Thyroid gland (tissue), 4 donors: ENCODE measurements at regions not wholly inside any gene's neighbourhood (a gene's known extent, or its start where the extent isn't known, plus 50 kb on each side); places are given as distances from the start of the nearest gene placed in this dataset.

Source experiments
- CTCF ChIP-seq, 6 experiments: fragments of 200-600 bp in 3 of 6; fragments of 450-650 bp in 3 of 6; sonication (generic) in 3 of 6; IDR thresholded peaks; one replicate each; pipeline ENCODE4 v1.5.1; 2016 to 2019; ENCODE audit warnings: antibody characterized with exemption in 6 of 6, mild to moderate bottlenecking in 2 of 6, inconsistent platforms in 1 of 6, moderate library complexity in 1 of 6
- POLR2A ChIP-seq, 2 donors: fragments of 450-650 bp; IDR thresholded peaks; one replicate each; pipeline ENCODE4 v1.6.1; 2017; ENCODE audit warnings: antibody characterized with exemption in 2 of 2, mild to moderate bottlenecking in 2 of 2, moderate library complexity in 1 of 2

GRCh38 chr19:34837262-34837661, 64.2 kb upstream of the ZNF599 start:
- TF ChIP-seq CTCF (IDR thresholded peaks at IDR 0.05) (no peak), POLR2A (IDR thresholded peaks at IDR 0.05) (no peak)
